HepG2 (cell line): ENCODE measurements at regions not wholly inside any gene's neighbourhood (a gene's known extent, or its start where the extent isn't known, plus 50 kb on each side); places are given as distances from the start of the nearest gene placed in this dataset.

ENCODE experiments used
- CHD2 ChIP-seq: IDR thresholded peaks from 2 replicates; pipeline ENCODE4 v1.6.1; 2011; ENCODE audit warnings: low read depth, low read length, improper control_type of control experiment
- JUND ChIP-seq: sonication (generic); formaldehyde crosslinking; IDR thresholded peaks from 2 replicates; pipeline ENCODE4 v1.8.0; 2022; ENCODE audit warnings: mild to moderate bottlenecking, missing genetic modification reagents
- PRDM15 ChIP-seq: sonication (generic); formaldehyde crosslinking; IDR thresholded peaks from 2 replicates; pipeline ENCODE4 v1.4.0; 2020; ENCODE audit warnings: missing genetic modification reagents
- RBM39 ChIP-seq: fragments of 200-400 bp; formaldehyde crosslinking; IDR thresholded peaks from one replicate; pipeline ENCODE4 v1.6.1; 2018; ENCODE audit warnings: antibody characterized with exemption, mild to moderate bottlenecking, low read depth, low read length; ENCODE audit not compliant: poor library complexity, severe bottlenecking
- ZNF414 ChIP-seq: sonication (generic); formaldehyde crosslinking; IDR thresholded peaks from 2 replicates; pipeline ENCODE4 v1.5.0; 2020; ENCODE audit warnings: missing genetic modification reagents
- ZNF747 ChIP-seq: sonication (generic); formaldehyde crosslinking; IDR thresholded peaks from 2 replicates; pipeline ENCODE4 v1.8.1; 2023; ENCODE audit warnings: missing genetic modification reagents, mild to moderate bottlenecking, borderline replicate concordance

- no peak for TF ChIP-seq JUND (CRISPR knock-in tag)
- no peak for TF ChIP-seq PRDM15 (CRISPR knock-in tag)
- no peak for TF ChIP-seq ZNF747
- TF ChIP-seq RBM39 = no peak
- TF ChIP-seq ZNF414 = no peak
- no peak for TF ChIP-seq CHD2
Measured at GRCh38 chr10:3494131-3494837, 290.7 kb downstream of the KLF6 start.
